Astrocyte (in vitro differentiated cells and primary cell): ENCODE measurements at regions not wholly inside any gene's neighbourhood (a gene's known extent, or its start where the extent isn't known, plus 50 kb on each side); places are given as distances from the start of the nearest gene placed in this dataset.

Experiments used
- DNase-seq: peaks from one replicate; pipeline ENCODE4 v3.0.0-alpha.2; 2010; ENCODE audit warnings: low read depth
- FAIRE-seq: peaks from 2 replicates; lab custom pipeline; 2011; peaks lifted over from hg19 to GRCh38; lab: Jason Lieb, UNC
- H2AFZ ChIP-seq: 2 replicates; pipeline ENCODE4 v1.6.0; 2012; ENCODE audit warnings: low read depth, low read length, inconsistent platforms
- H3K27ac ChIP-seq: 2 replicates; pipeline ENCODE4 v1.5.1; 2011; ENCODE audit warnings: low read depth, low read length, inconsistent platforms
- H3K27me3 ChIP-seq: 2 replicates; pipeline ENCODE4 v1.6.0; 2011; ENCODE audit warnings: low read length, inconsistent platforms; ENCODE audit not compliant: insufficient read depth
- H3K36me3 ChIP-seq: 2 replicates; pipeline ENCODE4 v1.5.1; 2011; ENCODE audit warnings: low read length, inconsistent platforms; ENCODE audit not compliant: insufficient read depth
- H3K4me1 ChIP-seq: 2 replicates; pipeline ENCODE4 v1.5.1; 2011; ENCODE audit warnings: low read length, inconsistent platforms; ENCODE audit not compliant: insufficient read depth
- H3K4me2 ChIP-seq: 2 replicates; pipeline ENCODE4 v1.6.0; 2012; ENCODE audit warnings: low read length, inconsistent platforms
- H3K4me3 ChIP-seq: 2 replicates; pipeline ENCODE4 v1.5.1; 2011; ENCODE audit warnings: low read depth, mild to moderate bottlenecking, low read length, inconsistent platforms; ENCODE audit not compliant: insufficient read depth
- H3K79me2 ChIP-seq: 2 replicates; pipeline ENCODE4 v1.6.0; 2012; ENCODE audit warnings: mild to moderate bottlenecking, low read length, inconsistent platforms; ENCODE audit not compliant: insufficient read depth
- H3K9ac ChIP-seq: 2 replicates; pipeline ENCODE4 v1.6.0; 2012; ENCODE audit warnings: mild to moderate bottlenecking, low read length, inconsistent platforms
- H3K9me3 ChIP-seq: 2 replicates; pipeline ENCODE4 v1.5.1; 2012; ENCODE audit warnings: low read depth, mild to moderate bottlenecking, low read length, inconsistent platforms; ENCODE audit not compliant: insufficient read depth
- H4K20me1 ChIP-seq: 2 replicates; pipeline ENCODE4 v1.6.0; 2012; ENCODE audit warnings: low read length, inconsistent platforms; ENCODE audit not compliant: insufficient read depth
- H3K27ac Mint-ChIP-seq: one replicate; pipeline ENCODE4 v1.8.0; 2021; ENCODE audit warnings: mild to moderate bottlenecking, mixed read lengths; ENCODE audit not compliant: unreplicated experiment
- H3K27me3 Mint-ChIP-seq: one replicate; pipeline ENCODE4 v1.8.0; 2021; ENCODE audit warnings: low read depth, mixed read lengths; ENCODE audit not compliant: unreplicated experiment
- H3K36me3 Mint-ChIP-seq: one replicate; pipeline ENCODE4 v1.8.0; 2021; ENCODE audit warnings: low read depth, mixed read lengths; ENCODE audit not compliant: unreplicated experiment
- H3K4me1 Mint-ChIP-seq: one replicate; pipeline ENCODE4 v1.8.0; 2021; ENCODE audit warnings: low read depth, mixed read lengths; ENCODE audit not compliant: unreplicated experiment
- H3K4me3 Mint-ChIP-seq: one replicate; pipeline ENCODE4 v1.8.0; 2021; ENCODE audit warnings: mild to moderate bottlenecking, moderate library complexity, mixed read lengths; ENCODE audit not compliant: unreplicated experiment
- H3K9me3 Mint-ChIP-seq: one replicate; pipeline ENCODE4 v1.8.0; 2021; ENCODE audit warnings: mild to moderate bottlenecking, mixed read lengths; ENCODE audit not compliant: unreplicated experiment
- CTCF ChIP-seq: IDR thresholded peaks from 2 replicates; pipeline ENCODE4 v1.5.1; 2011; ENCODE audit warnings: low read depth, mild to moderate bottlenecking, inconsistent platforms, low read length, moderate library complexity; ENCODE audit not compliant: insufficient read depth
- EZH2 ChIP-seq: IDR thresholded peaks from 2 replicates; pipeline ENCODE4 v1.6.1; 2012; ENCODE audit warnings: mild to moderate bottlenecking, low read length, inconsistent platforms; ENCODE audit not compliant: insufficient read depth

- peaks cover 9% of the 10 kb centered on the region for H3K4me1 Mint-ChIP-seq
- FAIRE-seq, result no peak
These were observed 445.2 kb upstream of the MIR17HG start for GRCh38 chr13:90902255-90902654.

GRCh38 chr13:90906554-90906953 lies 440.9 kb upstream of the MIR17HG start:
- H3K4me3 ChIP-seq, result no peak overlapping the region
- no peaks in the 10 kb centered on the region for H3K27me3 Mint-ChIP-seq
- no peaks in the 10 kb centered on the region for H3K36me3 ChIP-seq
- no peak for DNase-seq
- no peak for FAIRE-seq
- no peaks in the 10 kb centered on the region for H3K9me3 Mint-ChIP-seq
- H3K4me1 Mint-ChIP-seq, result no peaks in the 10 kb centered on the region
- H3K4me2 ChIP-seq, result no peak overlapping the region
- no peak for TF ChIP-seq CTCF
- TF ChIP-seq EZH2, result no peak
- no peak overlapping the region for H3K27ac Mint-ChIP-seq
- H4K20me1 ChIP-seq, result no peaks in the 10 kb centered on the region
- H3K27ac ChIP-seq, result no peak overlapping the region
- no peaks in the 10 kb centered on the region for H3K4me1 ChIP-seq
- H3K27me3 ChIP-seq, result no peaks in the 10 kb centered on the region
- H3K9me3 ChIP-seq, result no peaks in the 10 kb centered on the region
- no peak overlapping the region for H2AFZ ChIP-seq
- H3K9ac ChIP-seq, result no peak overlapping the region
- no peaks in the 10 kb centered on the region for H3K79me2 ChIP-seq
- no peaks in the 10 kb centered on the region for H3K36me3 Mint-ChIP-seq
- no peak overlapping the region for H3K4me3 Mint-ChIP-seq

More at GRCh38 chr13:90902255-90902654, 445.2 kb upstream of the MIR17HG start:
- Histone ChIP-seq H3K9me3 (no peaks in the 10 kb centered on the region), H4K20me1 (no peaks in the 10 kb centered on the region), H3K36me3 (no peaks in the 10 kb centered on the region), H3K27me3 (no peaks in the 10 kb centered on the region), H3K9ac (no peak overlapping the region), H3K4me2 (no peak overlapping the region), H3K27ac (no peak overlapping the region), H3K4me1 (no peaks in the 10 kb centered on the region), H3K79me2 (no peaks in the 10 kb centered on the region), H2AFZ (no peak overlapping the region), H3K4me3 (no peak overlapping the region)
- no peak overlapping the region for H3K4me3 Mint-ChIP-seq
- no peak overlapping the region for H3K27ac Mint-ChIP-seq
- no peaks in the 10 kb centered on the region for H3K36me3 Mint-ChIP-seq
- H3K9me3 Mint-ChIP-seq, result no peaks in the 10 kb centered on the region
- TF ChIP-seq EZH2 (no peak), CTCF (no peak)
- DNase-seq, result no peak
- H3K27me3 Mint-ChIP-seq, result no peaks in the 10 kb centered on the region

- Histone ChIP-seq H3K36me3 (no peaks in the 10 kb centered on the region), H3K79me2 (no peaks in the 10 kb centered on the region), H3K4me2 (no peak overlapping the region), H3K9ac (no peak overlapping the region), H3K27me3 (no peaks in the 10 kb centered on the region), H2AFZ (no peak overlapping the region), H3K9me3 (no peaks in the 10 kb centered on the region), H3K27ac (no peak overlapping the region), H4K20me1 (no peaks in the 10 kb centered on the region), H3K4me3 (no peak overlapping the region), H3K4me1 (no peaks in the 10 kb centered on the region)
- H3K27me3 Mint-ChIP-seq, result no peaks in the 10 kb centered on the region
- no peaks in the 10 kb centered on the region for H3K4me1 Mint-ChIP-seq
- H3K36me3 Mint-ChIP-seq, result no peaks in the 10 kb centered on the region
- H3K27ac Mint-ChIP-seq, result no peak overlapping the region
- no peak for TF ChIP-seq EZH2
- TF ChIP-seq CTCF, result no peak
- DNase-seq (no peak), FAIRE-seq (no peak)
- H3K9me3 Mint-ChIP-seq, result no peaks in the 10 kb centered on the region
- no peak overlapping the region for H3K4me3 Mint-ChIP-seq
These were observed 438.7 kb upstream of the MIR17HG start for GRCh38 chr13:90908792-90909191.
